Islet of Langerhans (tissue), 1 donor: ENCODE measurements at regions not wholly inside any gene's neighbourhood (a gene's known extent, or its start where the extent isn't known, plus 50 kb on each side); places are given as distances from the start of the nearest gene placed in this dataset.
"Not testable (repeated sequence)": the region's sequence is repeated elsewhere in the genome, so short reads cannot be mapped to it uniquely, and the experiment has no call there.

Experiments used
- FAIRE-seq: peaks from one replicate; lab custom pipeline; 2011; peaks lifted over from hg19 to GRCh38; lab: Jason Lieb, UNC

DNA sequence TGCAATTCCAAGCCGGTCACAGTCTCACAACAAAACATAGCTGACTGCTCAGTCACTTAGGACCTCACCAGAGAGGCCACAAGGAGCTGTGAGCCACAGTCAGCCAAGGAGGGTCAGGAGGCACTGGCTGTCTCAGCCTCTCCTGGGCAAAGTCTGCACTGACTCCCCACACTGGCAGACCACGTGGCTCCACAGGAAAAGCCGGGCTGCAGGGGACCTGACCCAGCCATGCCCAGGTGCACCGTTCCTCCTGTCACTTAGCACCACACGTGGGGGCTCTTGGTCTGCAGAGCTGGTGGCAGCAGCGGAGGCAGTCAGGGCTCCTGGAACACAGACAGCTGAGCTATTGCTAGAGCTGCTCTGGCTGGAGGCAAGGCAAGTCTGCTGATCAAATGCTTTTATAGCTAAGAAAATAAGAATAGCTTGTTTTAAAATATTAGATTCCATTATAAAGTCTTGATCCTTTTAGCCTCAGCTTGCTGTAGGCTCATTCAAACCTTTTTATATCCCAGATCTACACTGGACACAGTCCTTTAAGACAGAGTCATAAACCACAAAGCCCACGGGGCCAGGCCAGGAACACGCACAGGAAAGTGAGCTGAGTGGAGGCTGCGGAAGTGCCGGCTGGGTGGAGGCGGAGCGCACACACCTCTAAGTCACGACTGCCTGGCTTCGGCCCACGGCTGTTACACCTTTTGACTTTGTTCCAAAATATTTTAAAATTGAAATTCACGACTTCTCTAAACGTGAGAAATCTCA lies 744.1 kb downstream of the UQCRFS1 start:
- no peak for FAIRE-seq

DNA sequence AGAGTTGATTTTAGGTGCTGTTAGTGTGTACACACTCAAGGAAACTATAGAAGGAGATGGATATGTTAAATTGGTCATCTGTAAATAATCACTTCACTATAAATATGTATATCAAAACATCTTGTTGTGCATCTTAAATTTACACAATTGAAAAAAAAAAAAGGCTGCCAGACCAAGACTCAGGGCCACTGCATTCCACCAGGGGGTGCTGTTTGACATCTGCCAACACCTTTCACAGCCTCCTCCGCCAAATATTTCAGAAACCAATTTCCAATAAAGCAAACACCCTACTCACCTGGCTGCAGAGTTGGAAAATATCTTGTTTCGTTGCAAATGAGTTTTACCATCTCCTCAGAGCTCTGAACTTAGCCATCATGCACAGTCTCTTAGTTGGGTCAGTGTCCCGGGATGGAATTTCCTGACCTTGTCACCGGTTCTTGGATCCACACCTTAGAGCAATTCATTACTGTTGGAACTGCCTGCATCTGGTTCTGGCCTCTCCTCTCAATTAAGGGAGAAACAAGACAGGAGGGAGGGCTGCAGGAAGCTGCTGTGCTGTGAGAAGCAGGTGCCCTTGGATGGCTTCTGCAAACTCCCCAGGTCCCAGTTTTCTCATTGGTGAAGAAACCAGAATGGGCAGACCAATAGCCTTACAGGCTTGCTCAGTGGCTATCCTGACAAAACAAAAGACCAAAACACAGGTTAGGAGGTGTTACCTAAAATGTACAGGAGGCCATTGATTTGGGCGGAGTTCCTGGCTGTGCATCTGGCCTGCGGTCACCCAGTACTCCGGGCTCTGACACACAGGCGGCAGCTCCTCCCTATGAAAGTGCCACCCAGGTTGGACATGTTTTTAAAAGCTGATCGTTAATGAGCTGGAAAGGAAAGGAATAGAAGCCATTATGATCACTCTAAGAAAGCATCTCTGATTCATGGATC lies 746.6 kb downstream of the UQCRFS1 start:
- peak; percentile 93 for FAIRE-seq

DNA sequence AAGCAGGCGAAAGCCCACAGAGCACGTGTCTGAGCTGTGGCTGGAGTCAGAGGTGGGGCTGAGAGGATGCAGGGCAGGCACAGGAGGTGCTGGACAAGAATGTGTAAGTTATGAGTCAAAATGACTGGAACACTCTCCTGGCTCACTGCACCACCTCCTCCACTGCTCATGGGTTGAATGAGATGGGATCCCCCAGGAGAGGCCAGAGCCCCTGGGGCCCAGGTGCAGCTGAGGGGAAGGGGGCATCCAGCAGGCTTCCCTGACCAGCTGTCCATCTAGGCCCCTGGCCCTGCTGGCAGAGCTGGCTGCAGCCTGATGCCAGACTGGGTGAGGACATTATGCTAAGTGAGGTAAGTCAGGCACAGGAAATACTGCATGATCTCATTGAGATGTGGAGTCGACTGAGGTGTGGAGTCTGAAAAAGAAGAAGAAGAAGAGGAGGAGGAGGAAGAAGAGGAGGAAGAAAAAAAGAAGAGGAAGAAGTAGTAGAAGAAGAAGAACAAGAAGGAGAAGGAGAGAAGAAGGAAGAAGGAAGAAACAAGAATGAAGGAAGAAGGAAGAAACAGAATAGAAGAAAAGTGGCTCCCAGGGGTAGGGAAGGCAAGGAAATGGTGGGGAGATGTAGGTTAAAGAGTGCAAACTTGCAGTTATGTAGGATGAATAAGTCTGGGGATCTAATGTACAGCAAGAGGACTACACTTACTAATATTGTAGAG lies 747.4 kb downstream of the UQCRFS1 start:
- FAIRE-seq, result no peak

DNA sequence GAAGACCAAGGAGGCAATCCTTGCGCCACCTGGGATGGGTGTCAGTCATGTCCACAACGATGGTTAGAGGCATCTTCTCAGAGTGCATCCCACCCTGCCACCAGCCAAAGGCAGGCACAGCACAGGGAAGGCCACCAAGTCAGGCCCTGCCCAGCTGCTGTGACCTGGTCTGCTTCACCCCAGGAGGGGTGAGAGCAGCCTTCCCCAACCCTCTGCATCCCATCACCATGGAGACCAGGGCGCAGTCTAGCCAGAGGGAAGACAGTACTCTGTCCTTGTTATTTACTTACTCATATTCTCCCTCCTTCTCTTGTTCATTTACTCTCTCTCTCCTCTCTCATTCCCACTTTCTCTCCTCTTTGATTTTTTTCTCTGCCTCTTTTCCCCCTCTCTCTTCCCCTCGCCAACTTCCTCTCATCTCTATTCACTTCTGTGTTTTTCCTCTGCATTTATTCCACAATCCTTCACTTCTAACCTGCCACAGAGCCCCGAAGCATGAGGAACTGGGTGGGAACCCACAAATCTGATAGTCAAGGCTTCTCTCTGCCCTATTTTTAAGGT lies 749.4 kb downstream of the UQCRFS1 start:
- FAIRE-seq, result no peak

GRCh38 chr19:28457620-28458019 lies 755.3 kb downstream of the UQCRFS1 start:
- FAIRE-seq, result no peak

GRCh38 chr19:28456708-28457320 lies 756.1 kb downstream of the UQCRFS1 start:
- FAIRE-seq, result no peak

DNA sequence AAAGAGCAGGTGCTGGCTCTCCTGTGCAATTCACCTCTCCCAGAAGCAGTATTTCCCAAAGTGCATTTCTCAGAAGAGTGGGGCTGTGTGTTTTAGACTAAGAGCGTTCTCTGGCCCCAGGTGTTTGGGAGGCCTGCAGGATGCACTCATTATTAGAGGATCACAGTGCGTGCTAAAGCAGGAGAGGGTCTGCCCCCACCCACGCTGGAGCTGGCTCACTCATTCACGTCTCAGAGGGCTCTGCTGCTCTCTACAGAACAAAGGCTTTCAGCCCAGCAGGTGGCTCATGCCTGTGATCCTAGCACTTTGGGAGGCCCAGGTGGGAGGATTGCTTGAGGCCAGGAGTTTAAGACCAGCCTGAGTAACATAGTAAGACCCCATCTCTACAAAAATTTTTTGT lies 756.7 kb downstream of the UQCRFS1 start:
- no peak for FAIRE-seq

DNA sequence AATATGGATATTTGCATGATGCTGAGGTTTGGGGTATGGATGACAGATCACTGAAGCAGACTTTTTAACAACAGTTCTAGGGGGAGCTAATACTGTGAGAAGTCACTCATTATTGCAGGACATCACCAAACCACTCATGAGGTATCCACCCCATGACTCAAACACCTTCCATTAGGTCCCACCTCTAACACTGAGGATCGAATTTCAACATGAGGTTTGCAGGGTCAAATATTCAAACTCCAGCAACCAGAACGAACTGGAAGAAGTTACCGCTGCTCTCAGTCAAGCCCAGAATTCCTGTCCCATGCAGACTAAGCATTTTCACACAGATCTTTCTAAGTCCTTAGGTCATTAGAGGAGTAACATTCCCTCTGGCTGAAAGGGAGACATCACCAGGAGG lies 758.9 kb downstream of the UQCRFS1 start:
- FAIRE-seq, result no peak

GRCh38 chr19:28453420-28453819 lies 759.5 kb downstream of the UQCRFS1 start:
- FAIRE-seq, result no peak

DNA sequence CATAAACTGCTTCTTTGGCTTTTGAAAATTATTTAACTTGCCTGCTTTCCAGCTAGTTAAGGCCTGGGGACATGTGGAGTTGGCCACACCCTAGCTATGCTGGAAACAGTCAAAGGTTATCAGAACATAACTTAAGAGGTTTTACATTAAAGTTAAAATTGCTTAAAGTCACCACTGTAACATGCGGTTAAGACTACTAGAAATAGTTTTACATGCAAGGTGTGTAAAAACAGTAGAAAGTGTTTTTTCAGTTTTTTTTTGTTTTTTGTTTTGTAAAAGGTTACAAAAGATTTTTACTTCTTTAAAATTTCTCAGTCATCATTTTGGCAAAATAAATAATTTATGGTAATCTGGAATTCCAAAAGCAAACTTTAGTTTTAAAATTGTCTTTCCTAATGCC lies 763.1 kb downstream of the UQCRFS1 start:
- no peak for FAIRE-seq

- no peak for FAIRE-seq
These were observed 766.4 kb downstream of the UQCRFS1 start for GRCh38 chr19:28446511-28446910.

- FAIRE-seq, result no peak
These were observed 767.1 kb downstream of the UQCRFS1 start for GRCh38 chr19:28445826-28446225.

- no peak for FAIRE-seq
These were observed 768.6 kb downstream of the UQCRFS1 start for GRCh38 chr19:28444362-28444761.

DNA sequence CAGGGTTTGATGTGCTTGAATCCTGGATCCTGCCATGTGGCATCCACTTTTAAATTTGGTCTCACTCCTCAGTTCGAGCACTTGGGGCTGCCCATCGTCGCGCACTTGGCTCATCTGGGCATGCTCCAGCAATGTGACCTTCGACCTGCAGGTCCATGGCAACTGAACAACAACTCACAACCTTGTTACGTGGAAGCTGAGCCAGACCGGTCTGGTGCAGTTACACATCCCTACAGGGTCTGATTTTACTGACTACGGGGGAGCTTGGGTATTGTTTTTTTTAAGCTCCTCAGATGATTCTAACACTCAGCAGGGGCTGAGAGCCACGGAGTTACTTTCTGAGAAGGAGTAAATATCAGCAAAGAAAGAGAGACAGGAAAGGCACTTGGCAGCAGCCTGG lies 769.6 kb downstream of the UQCRFS1 start:
- no peak for FAIRE-seq

- no peak for FAIRE-seq
These were observed 775.3 kb downstream of the UQCRFS1 start for GRCh38 chr19:28437390-28438346.

DNA sequence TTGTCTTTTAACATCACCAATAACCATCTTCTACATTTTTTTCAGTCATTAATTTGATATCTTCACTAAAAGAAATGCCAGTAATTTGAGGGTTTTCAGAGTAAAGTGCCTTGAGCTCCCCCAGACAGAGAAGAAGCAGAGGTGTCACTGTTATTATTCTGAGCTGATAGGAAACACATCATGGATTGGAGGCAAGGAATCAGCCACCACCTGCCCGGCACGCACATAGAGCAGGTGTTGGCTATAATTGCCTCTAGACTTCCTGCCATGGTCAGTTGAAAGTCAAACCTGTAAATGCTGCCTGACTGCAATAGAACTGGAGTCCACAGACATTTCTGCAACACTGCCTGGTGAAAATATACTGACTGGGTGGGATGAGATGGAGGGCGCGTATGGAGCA lies 776.6 kb downstream of the UQCRFS1 start:
- FAIRE-seq, result no peak

GRCh38 chr19:28435551-28436271 lies 777.2 kb downstream of the UQCRFS1 start:
- FAIRE-seq, result no peak

DNA sequence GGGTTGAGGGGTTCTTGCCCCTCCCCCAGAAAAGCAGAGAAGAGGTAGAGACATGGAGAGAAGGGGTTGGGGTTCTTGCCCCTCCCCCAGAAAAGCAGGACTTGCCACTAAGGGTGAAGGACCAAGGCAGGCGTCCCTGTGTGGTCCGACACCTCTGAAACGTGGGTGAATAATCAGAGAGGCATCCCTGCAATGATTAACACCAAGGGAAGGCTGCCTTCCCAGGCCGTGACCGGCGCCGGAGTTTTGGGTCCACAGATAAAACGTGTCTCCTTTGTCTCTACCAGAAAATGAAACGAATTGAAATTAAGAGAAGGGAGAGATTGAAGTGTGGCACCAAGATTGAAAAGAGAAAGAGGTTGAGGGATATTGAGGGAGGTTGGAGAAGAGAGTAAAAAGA lies 778.2 kb downstream of the UQCRFS1 start:
- not testable (repeated sequence) for FAIRE-seq

DNA sequence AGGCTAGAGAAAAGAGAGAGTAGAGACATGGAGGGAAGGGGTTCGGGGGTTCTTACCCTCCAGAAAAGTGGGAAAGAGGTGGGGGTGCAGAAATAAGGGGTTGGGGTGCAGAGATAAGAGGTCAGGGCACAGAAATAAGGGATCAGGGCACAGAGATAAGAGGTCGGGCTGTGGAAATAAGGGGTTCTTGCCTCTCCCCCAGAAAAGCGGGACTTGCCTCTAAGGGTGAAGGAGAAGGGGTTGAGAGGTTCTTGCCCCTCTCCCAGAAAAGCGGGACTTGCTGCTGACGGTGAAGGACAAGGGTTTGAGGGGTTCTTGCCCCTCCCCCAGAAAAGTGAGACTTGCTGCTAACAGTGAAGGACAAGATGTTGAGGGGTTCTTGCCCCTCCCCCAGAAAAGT lies 778.6 kb downstream of the UQCRFS1 start:
- not testable (repeated sequence) for FAIRE-seq

GRCh38 chr19:28433166-28433565 lies 779.8 kb downstream of the UQCRFS1 start:
- FAIRE-seq, result not testable (repeated sequence)
